CD4-positive, alpha-beta T cell (primary cell): ENCODE measurements at regions not wholly inside any gene's neighbourhood (a gene's known extent, or its start where the extent isn't known, plus 50 kb on each side); places are given as distances from the start of the nearest gene placed in this dataset.

Source experiments
- ATAC-seq: fragments of 200-7000 bp; cut with Tn5 transposase; one replicate; pipeline ENCODE4 v1.10.0; 2022; ENCODE audit warnings: mild to moderate bottlenecking; ENCODE audit not compliant: poor library complexity
- CTCF ChIA-PET: fragments of 350-600 bp; sonication (Branson Sonifier 250); formaldehyde crosslinking; loops from one replicate; lab custom pipeline; 2021; ENCODE audit warnings: antibody characterized with exemption, inconsistent platforms; lab: Charles Lee
- POLR2A ChIA-PET: fragments of 350-600 bp; sonication (Branson Sonifier 250); formaldehyde crosslinking; loops from one replicate; lab custom pipeline; 2021; ENCODE audit warnings: antibody characterized with exemption, inconsistent platforms; lab: Charles Lee
- DNase-seq, 14 experiments: peaks; one replicate each; pipeline ENCODE4 v3.0.0-alpha.2; 2013 to 2020; ENCODE audit warnings: mixed read lengths in 2 of 14
- H3K27ac ChIP-seq, 2 donors: one replicate each; pipeline versions ENCODE4 v1.5.1 to v1.7.0; 2013; ENCODE audit warnings: low read length in 2 of 2, low read depth in 1 of 2, mild to moderate bottlenecking in 1 of 2
- H3K27me3 ChIP-seq, 2 experiments: 1 replicate in 1 of 2; 2 replicates in 1 of 2; pipeline versions ENCODE4 v1.6.1 to v1.7.0; 2013; ENCODE audit warnings: low read length in 2 of 2, control low read depth in 1 of 2, mild to moderate bottlenecking in 1 of 2, moderate library complexity in 1 of 2; ENCODE audit not compliant: insufficient read depth in 2 of 2, control insufficient read depth in 1 of 2
- H3K36me3 ChIP-seq: one replicate; pipeline ENCODE4 v1.6.1; 2013; ENCODE audit warnings: low read length, control low read depth; ENCODE audit not compliant: insufficient read depth
- H3K4me1 ChIP-seq: one replicate; pipeline ENCODE4 v1.6.1; 2013; ENCODE audit warnings: low read length, control low read depth; ENCODE audit not compliant: insufficient read depth
- H3K4me3 ChIP-seq: one replicate; pipeline ENCODE4 v1.5.1; 2013; ENCODE audit warnings: mild to moderate bottlenecking, low read length, moderate library complexity
- H3K9me3 ChIP-seq, 2 experiments: 1 replicate in 1 of 2; 2 replicates in 1 of 2; pipeline versions ENCODE4 v1.6.1 to v1.7.0; 2013; ENCODE audit warnings: low read length in 2 of 2, mild to moderate bottlenecking in 2 of 2, control low read depth in 1 of 2, moderate library complexity in 1 of 2; ENCODE audit not compliant: control insufficient read depth in 1 of 2, insufficient read depth in 1 of 2
- H3K27ac Mint-ChIP-seq: one replicate; pipeline ENCODE4 v1.8.0; 2020; ENCODE audit warnings: mixed read lengths
- H3K27me3 Mint-ChIP-seq: one replicate; pipeline ENCODE4 v1.8.0; 2021; ENCODE audit warnings: mixed read lengths
- H3K36me3 Mint-ChIP-seq: one replicate; pipeline ENCODE4 v1.8.0; 2021; ENCODE audit warnings: low read depth, mixed read lengths
- H3K4me1 Mint-ChIP-seq: one replicate; pipeline ENCODE4 v1.8.0; 2021; ENCODE audit warnings: low read depth, mixed read lengths
- H3K4me3 Mint-ChIP-seq: one replicate; pipeline ENCODE4 v1.8.0; 2020; ENCODE audit warnings: mild to moderate bottlenecking, mixed read lengths
- H3K9me3 Mint-ChIP-seq: one replicate; pipeline ENCODE4 v1.8.0; 2020; ENCODE audit warnings: mixed read lengths
- intact Hi-C, 2 experiments: fragments of 100-400 bp; cut with DNase I in 1 of 2; cut with micrococcal nuclease in 1 of 2; formaldehyde crosslinking; loops; one replicate each; pipeline versions ENCODE4 v1.15.1 to v1.9.0; 2023 to 2025; cut with DNase I, micrococcal nuclease
- TF ChIP-seq, protein P1 (sequence below): fragments of 200-600 bp; IDR thresholded peaks from one replicate; pipeline ENCODE4 v1.8.0; 2022; ENCODE audit warnings: antibody characterized with exemption, mild to moderate bottlenecking

DNA sequence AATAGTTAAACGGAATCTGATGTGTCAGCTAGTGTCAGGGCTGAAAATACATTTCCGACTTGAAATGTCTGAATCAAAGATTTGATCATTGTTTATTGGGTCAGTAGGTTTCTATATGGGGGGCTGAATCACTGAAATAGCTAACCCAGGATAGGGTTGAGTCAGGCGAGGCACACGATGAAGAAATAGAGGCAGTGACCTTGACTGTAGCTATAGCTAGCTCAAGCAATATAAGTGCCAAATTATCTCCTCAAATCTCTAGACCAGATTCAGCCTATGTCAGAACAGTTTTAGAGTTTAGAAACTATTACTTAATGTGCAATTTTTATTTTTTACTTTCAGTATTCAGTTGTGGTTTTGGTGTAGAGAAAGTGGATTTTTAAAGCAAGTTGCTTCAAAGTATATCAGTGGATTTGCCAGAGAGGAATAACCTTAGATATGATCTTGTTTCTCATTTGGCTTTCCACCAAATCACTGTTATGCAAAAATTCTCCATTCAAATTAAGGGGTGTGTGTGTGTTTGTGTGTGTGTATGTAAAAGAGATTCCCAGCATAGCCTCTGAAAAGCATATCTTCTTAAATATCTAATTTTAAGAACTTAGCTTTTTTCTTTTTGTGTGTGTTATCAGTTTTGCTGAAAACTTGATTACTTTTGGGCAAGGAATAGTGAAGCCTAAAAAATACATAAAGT is 100.3 kb upstream of the RPL34 start:
- Mint-ChIP-seq H3K36me3 (peaks cover 4% of the 10 kb centered on the region), H3K4me3 (no peak overlapping the region), H3K27ac (peak overlapping the region; percentile 1), H3K27me3 (no peaks in the 10 kb centered on the region), H3K9me3 (no peaks in the 10 kb centered on the region), H3K4me1 (peaks cover 40% of the 10 kb centered on the region)
- Histone ChIP-seq H3K4me3 (no peak overlapping the region), H3K27ac (no peak overlapping the region), H3K9me3 (no peaks in the 10 kb centered on the region), H3K36me3 (no peaks in the 10 kb centered on the region), H3K4me1 (no peaks in the 10 kb centered on the region), H3K27me3 (no peaks in the 10 kb centered on the region)
- intact Hi-C loops = no loop called here
- TF ChIP-seq, protein P1, sequence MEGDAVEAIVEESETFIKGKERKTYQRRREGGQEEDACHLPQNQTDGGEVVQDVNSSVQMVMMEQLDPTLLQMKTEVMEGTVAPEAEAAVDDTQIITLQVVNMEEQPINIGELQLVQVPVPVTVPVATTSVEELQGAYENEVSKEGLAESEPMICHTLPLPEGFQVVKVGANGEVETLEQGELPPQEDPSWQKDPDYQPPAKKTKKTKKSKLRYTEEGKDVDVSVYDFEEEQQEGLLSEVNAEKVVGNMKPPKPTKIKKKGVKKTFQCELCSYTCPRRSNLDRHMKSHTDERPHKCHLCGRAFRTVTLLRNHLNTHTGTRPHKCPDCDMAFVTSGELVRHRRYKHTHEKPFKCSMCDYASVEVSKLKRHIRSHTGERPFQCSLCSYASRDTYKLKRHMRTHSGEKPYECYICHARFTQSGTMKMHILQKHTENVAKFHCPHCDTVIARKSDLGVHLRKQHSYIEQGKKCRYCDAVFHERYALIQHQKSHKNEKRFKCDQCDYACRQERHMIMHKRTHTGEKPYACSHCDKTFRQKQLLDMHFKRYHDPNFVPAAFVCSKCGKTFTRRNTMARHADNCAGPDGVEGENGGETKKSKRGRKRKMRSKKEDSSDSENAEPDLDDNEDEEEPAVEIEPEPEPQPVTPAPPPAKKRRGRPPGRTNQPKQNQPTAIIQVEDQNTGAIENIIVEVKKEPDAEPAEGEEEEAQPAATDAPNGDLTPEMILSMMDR = no peak
- POLR2A ChIA-PET = interaction anchor here (1.3 kb wide), 3 partner anchors 9 to 14 kb away, joined by 4 to 8 read pairs (median 5); no protein-coding TSS in a partner anchor
- CTCF ChIA-PET = interaction anchor here (1.5 kb wide), 1 partner anchor 489 kb away, joined by 3 read pairs; no protein-coding TSS in a partner anchor
- DNase-seq (no peak), ATAC-seq (no peak)

DNA sequence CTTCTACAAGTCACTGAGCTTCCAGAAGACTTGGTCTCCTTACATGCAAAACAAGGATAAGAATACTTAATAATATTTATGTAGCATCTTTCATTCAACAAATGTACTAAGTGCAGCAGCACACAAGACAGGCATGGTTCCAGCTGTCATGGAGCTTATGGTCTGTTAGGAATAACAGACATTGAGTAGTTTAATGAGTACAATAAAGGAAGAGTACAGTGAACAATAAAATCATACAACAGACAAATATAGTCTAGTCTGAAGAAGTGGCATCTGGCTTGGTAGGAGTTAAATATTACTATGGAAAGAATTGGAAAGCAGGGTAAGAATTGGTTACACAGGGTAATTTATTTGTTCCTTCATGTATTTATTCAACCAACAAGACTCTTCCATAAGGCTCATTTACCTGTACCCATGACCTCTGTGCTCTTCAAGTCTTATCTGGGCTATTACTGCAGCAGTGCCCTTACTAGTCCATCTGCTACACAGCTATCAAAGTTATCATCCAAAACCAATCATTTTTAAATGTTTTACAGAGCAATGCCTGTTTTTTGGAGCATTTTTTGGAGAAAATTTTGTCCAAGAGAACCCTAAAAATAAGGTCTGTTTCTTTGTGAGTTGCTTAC is 101.1 kb upstream of the RPL34 start:
- Histone ChIP-seq H3K36me3 (no peaks in the 10 kb centered on the region), H3K27ac (no peak overlapping the region), H3K4me1 (no peaks in the 10 kb centered on the region), H3K27me3 (no peaks in the 10 kb centered on the region), H3K4me3 (no peak overlapping the region), H3K9me3 (no peaks in the 10 kb centered on the region)
- Mint-ChIP-seq H3K4me1 (peaks cover 33% of the 10 kb centered on the region), H3K36me3 (no peaks in the 10 kb centered on the region), H3K9me3 (no peaks in the 10 kb centered on the region), H3K27ac (peak overlapping the region; percentile 1), H3K4me3 (no peak overlapping the region), H3K27me3 (no peaks in the 10 kb centered on the region)
- ChIA-PET CTCF (interaction anchor here (1.4 to 1.5 kb wide), 2 partner anchors 11 to 489 kb away, joined by 3 read pairs; no protein-coding TSS in a partner anchor), POLR2A (no interaction called here)
- ATAC-seq = no peak
- TF ChIP-seq, protein P1 = no peak
- intact Hi-C loops = no loop called here
- no peak for DNase-seq

DNA sequence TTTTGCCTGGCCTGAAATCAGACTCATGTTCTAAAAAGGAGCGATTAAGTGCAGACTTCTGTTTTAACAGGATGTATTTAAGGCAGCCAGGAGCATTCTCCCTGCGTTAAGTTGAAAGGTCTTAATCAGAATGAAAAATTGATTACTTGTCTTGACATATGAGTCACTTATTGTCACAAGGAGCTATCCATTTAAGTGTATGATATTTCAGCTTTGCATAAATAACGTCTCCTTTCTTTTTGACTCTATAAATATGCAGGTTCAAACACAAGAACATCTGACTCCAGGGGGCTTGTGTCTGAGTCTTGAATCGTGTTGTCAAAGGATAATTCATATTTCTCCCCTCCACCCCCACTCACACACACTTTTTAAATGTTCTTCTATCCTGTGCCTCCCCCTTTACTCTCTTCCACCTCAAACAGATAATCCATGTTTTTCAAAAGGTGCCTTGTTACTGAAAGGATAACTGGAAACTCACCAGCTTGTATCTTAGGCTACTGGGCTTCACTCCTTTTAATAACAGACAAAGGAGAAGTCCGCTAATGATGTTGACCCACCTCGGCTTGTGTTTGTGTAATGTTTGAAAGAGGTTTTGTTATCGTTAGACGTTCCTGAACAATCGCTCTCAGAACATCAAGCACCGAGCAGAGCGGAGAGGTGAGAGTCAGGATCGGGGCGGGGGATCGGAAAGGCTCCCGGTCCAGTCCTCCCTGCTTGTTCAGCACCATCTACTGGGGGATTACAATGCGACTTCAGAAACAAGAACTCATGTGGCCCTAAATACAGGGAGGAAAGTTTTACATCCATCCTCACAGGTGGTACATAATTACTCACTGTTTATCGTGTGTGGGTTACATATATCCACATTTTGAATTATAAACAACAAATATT is 107.5 kb upstream of the RPL34 start:
- Histone ChIP-seq H3K4me1 (peaks cover 3% of the 10 kb centered on the region), H3K36me3 (no peaks in the 10 kb centered on the region), H3K4me3 (no peak overlapping the region), H3K27ac (no peak overlapping the region), H3K27me3 (no peaks in the 10 kb centered on the region), H3K9me3 (no peaks in the 10 kb centered on the region)
- CTCF ChIA-PET = interaction anchor here (1.1 to 1.6 kb wide), 3 partner anchors 19 to 494 kb away, joined by 3 to 5 read pairs (median 3); no protein-coding TSS in a partner anchor
- no peaks in the 10 kb centered on the region for H3K36me3 Mint-ChIP-seq
- POLR2A ChIA-PET = interaction anchor here (0.6 to 1.3 kb wide), 3 partner anchors 47 to 342 kb away, joined by 3 to 6 read pairs (median 4); no protein-coding TSS in a partner anchor
- TF ChIP-seq, protein P1 = peak; percentile 29
- ATAC-seq (peak; percentile 95), DNase-seq (peak; percentile 11 to 76 (median 42))
- intact Hi-C loops = loop anchor here (1.0 to 5.0 kb wide), 7 partner anchors 59 to 495 kb away; partner anchors contain the start of gene LEF1 (in 1 of the 2)
- H3K27me3 Mint-ChIP-seq = no peaks in the 10 kb centered on the region
- H3K4me1 Mint-ChIP-seq = peaks cover 21% of the 10 kb centered on the region
- peak overlapping the region; percentile 78 for H3K4me3 Mint-ChIP-seq
- no peak overlapping the region for H3K27ac Mint-ChIP-seq
- H3K9me3 Mint-ChIP-seq = no peaks in the 10 kb centered on the region
